ENCODE measurements at regions not wholly inside any gene's neighbourhood (a gene's known extent, or its start where the extent isn't known, plus 50 kb on each side); places are given as distances from the start of the nearest gene placed in this dataset.

DNA sequence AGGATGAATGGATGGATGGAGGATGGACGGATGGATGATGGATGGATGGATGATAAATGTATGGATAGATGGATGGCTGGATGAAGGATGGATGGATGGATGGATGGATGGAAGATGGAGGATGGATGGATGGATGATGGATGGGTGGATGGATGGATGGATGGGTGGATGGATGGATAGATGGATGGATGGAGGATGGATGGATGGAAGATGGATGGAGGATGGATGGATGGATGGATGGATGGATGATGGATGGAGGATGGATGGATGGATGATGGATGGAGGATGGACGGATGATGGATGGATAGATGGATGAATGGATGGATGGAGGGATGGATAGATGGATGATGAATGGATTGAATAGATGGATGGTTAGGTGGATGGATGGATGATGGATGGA, 210.6 kb upstream of the IGF1R start:
- Histone ChIP-seq H3K36me3 (replicated peaks) (no peaks in the 10 kb centered on the region), H3K4me1 (peaks cover 3% of the 10 kb centered on the region), H3K9me3 (no peaks in the 10 kb centered on the region; the same call in 1 of the 2 replicates), H3K27me3 (ENCODE audit: low read depth) (peaks cover 6% of the 10 kb centered on the region; the same call in 1 of the 2 replicates), H3K4me3 (no peak overlapping the region)
- in situ Hi-C loops (cut with MboI; ENCODE audit: low sequenced_read_pairs) = loop anchor here (25.0 kb wide), 1 partner anchor 775 kb away; no protein-coding TSS in a partner anchor
- DNase-seq (ENCODE audit: low spot score in 2 of 2) = no peak

DNA sequence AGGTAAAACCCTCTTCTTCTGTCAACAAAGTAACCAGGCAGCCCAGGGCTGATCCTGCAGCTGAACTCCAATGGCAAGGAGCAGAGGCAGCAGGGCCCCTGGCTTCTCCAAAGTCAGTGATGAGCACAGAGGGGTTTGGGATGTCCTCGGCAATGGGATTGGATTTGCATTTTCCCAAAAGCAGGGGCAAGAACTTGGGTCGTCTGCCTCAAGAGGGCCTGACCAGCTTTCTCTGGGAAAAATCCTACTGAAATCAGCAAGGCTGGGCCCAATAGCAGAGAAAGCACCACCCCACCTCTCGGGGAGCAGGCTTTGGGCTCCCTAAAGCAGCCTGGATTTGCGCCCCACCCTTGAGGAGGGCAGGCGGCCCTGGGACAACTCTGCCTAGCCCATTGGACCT, 210.0 kb upstream of the IGF1R start:
- H3K4me3 ChIP-seq = no peak overlapping the region
- H3K36me3 ChIP-seq (replicated peaks) = no peaks in the 10 kb centered on the region
- no peaks in the 10 kb centered on the region; the same call in 1 of the 2 replicates for H3K9me3 ChIP-seq
- H3K27me3 ChIP-seq (ENCODE audit: low read depth) = peaks cover 6% of the 10 kb centered on the region; the same call in 1 of the 2 replicates
- in situ Hi-C loops (cut with MboI; ENCODE audit: low sequenced_read_pairs) = loop anchor here (25.0 kb wide), 1 partner anchor 774 kb away; no protein-coding TSS in a partner anchor
- H3K4me1 ChIP-seq = peaks cover 4% of the 10 kb centered on the region
- no peak for DNase-seq (ENCODE audit: low spot score in 2 of 2)

- H3K27me3 ChIP-seq (ENCODE audit: low read depth) = peaks cover 6% of the 10 kb centered on the region; the same call in 1 of the 2 replicates
- no peak for DNase-seq (ENCODE audit: low spot score in 2 of 2)
- no peaks in the 10 kb centered on the region; the same call in 1 of the 2 replicates for H3K9me3 ChIP-seq
- H3K4me3 ChIP-seq = no peak overlapping the region
- H3K36me3 ChIP-seq (replicated peaks) = no peaks in the 10 kb centered on the region
- peaks cover 4% of the 10 kb centered on the region for H3K4me1 ChIP-seq
- in situ Hi-C loops (cut with MboI; ENCODE audit: low sequenced_read_pairs) = loop anchor here (25.0 kb wide), 1 partner anchor 773 kb away; no protein-coding TSS in a partner anchor
Measured at GRCh38 chr15:98438907-98439306, 209.4 kb upstream of the IGF1R start.

GRCh38 chr15:98439523-98439942, 208.8 kb upstream of the IGF1R start:
- in situ Hi-C loops (cut with MboI; ENCODE audit: low sequenced_read_pairs) = loop anchor here (25.0 kb wide), 1 partner anchor 773 kb away; no protein-coding TSS in a partner anchor
- peaks cover 6% of the 10 kb centered on the region; the same call in 1 of the 2 replicates for H3K27me3 ChIP-seq (ENCODE audit: low read depth)

GRCh38 chr15:98440917-98441316, 207.4 kb upstream of the IGF1R start:
- DNase-seq (ENCODE audit: low spot score in 2 of 2) = no peak
- in situ Hi-C loops (cut with MboI; ENCODE audit: low sequenced_read_pairs) = loop anchor here (10.0 to 25.0 kb wide), 2 partner anchors 624 to 771 kb away; no protein-coding TSS in a partner anchor
- no peaks in the 10 kb centered on the region for H3K9me3 ChIP-seq
- peaks cover 6% of the 10 kb centered on the region; the same call in 1 of the 2 replicates for H3K27me3 ChIP-seq (ENCODE audit: low read depth)
- H3K4me3 ChIP-seq = no peak overlapping the region
- H3K4me1 ChIP-seq = peaks cover 4% of the 10 kb centered on the region
- no peaks in the 10 kb centered on the region for H3K36me3 ChIP-seq (replicated peaks)

More at GRCh38 chr15:98439523-98439942, 208.8 kb upstream of the IGF1R start:
- H3K36me3 ChIP-seq (replicated peaks) = no peaks in the 10 kb centered on the region
- H3K4me3 ChIP-seq = no peak overlapping the region
- DNase-seq (ENCODE audit: low spot score in 2 of 2) = no peak
- H3K9me3 ChIP-seq = no peaks in the 10 kb centered on the region
- peaks cover 4% of the 10 kb centered on the region for H3K4me1 ChIP-seq

DNA sequence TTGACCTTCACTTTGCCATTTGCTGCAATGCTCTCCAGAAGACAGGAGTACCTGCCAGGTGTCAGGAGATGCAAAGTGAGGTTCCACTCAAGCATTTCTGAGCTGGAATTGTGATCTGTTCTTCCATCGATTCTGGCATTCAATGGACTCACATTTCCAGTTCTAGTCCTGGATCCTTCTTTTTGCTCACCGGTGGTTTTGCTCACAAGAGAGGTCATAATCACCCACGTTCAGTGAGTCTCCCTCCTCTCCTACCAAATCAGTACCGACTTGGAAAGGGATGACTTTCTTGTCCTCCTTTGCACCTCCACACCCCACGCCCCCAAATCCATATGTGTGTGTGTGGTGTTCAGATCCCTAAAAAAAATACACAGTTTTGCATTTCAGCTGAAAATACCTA, 206.7 kb upstream of the IGF1R start:
- H3K4me3 ChIP-seq = no peak overlapping the region
- H3K36me3 ChIP-seq (replicated peaks) = no peaks in the 10 kb centered on the region
- in situ Hi-C loops (cut with MboI; ENCODE audit: low sequenced_read_pairs) = loop anchor here (10.0 to 25.0 kb wide), 2 partner anchors 623 to 771 kb away; no protein-coding TSS in a partner anchor
- H3K9me3 ChIP-seq = no peaks in the 10 kb centered on the region
- H3K27me3 ChIP-seq (ENCODE audit: low read depth) = peaks cover 6% of the 10 kb centered on the region; the same call in 1 of the 2 replicates
- peaks cover 4% of the 10 kb centered on the region for H3K4me1 ChIP-seq
- no peak for DNase-seq (ENCODE audit: low spot score in 2 of 2)

GRCh38 chr15:98442379-98442833, 205.9 kb upstream of the IGF1R start:
- Histone ChIP-seq H3K36me3 (replicated peaks) (no peaks in the 10 kb centered on the region), H3K27me3 (ENCODE audit: low read depth) (peaks cover 6% of the 10 kb centered on the region; the same call in 1 of the 2 replicates), H3K4me3 (no peak overlapping the region), H3K4me1 (peaks cover 4% of the 10 kb centered on the region), H3K9me3 (no peaks in the 10 kb centered on the region)
- in situ Hi-C loops (cut with MboI; ENCODE audit: low sequenced_read_pairs) = loop anchor here (10.0 to 25.0 kb wide), 2 partner anchors 622 to 770 kb away; no protein-coding TSS in a partner anchor
- peak; percentile 64 to 83 for DNase-seq (ENCODE audit: low spot score in 2 of 2)

- H3K36me3 ChIP-seq (replicated peaks) = no peaks in the 10 kb centered on the region
- DNase-seq (ENCODE audit: low spot score in 2 of 2) = peak in 1 of 2 experiments; percentile 5
- in situ Hi-C loops (cut with MboI; ENCODE audit: low sequenced_read_pairs) = loop anchor here (10.0 to 25.0 kb wide), 2 partner anchors 622 to 769 kb away; no protein-coding TSS in a partner anchor
- H3K9me3 ChIP-seq = no peaks in the 10 kb centered on the region
- H3K4me3 ChIP-seq = no peak overlapping the region
- H3K4me1 ChIP-seq = peaks cover 4% of the 10 kb centered on the region
- H3K27me3 ChIP-seq (ENCODE audit: low read depth) = peaks cover 6% of the 10 kb centered on the region; the same call in 1 of the 2 replicates
Measured at GRCh38 chr15:98442901-98443300, 205.4 kb upstream of the IGF1R start.

DNA sequence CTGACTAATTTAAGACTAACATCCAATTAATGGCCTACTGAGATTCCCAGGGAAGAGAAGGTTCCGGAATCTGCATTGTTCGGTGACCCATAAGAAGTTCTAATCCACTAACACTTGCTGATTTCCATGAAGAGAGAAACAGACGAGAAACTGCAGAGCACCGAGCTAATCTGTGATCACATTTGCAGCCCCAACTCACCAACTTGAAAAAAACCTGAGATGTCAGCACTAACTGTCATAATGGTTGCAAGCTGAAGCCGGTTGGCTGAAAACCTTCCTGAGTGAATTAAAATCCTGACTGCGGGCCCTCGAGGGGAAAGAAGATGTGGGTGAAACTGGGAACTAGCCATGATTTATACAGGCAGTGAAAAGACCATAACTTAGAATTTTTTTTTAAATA, 204.8 kb upstream of the IGF1R start:
- DNase-seq (ENCODE audit: low spot score in 2 of 2) = no peak
- no peaks in the 10 kb centered on the region for H3K9me3 ChIP-seq
- H3K4me1 ChIP-seq = peaks cover 4% of the 10 kb centered on the region
- H3K4me3 ChIP-seq = no peak overlapping the region
- in situ Hi-C loops (cut with MboI; ENCODE audit: low sequenced_read_pairs) = loop anchor here (10.0 to 25.0 kb wide), 2 partner anchors 621 to 769 kb away; no protein-coding TSS in a partner anchor
- no peaks in the 10 kb centered on the region for H3K36me3 ChIP-seq (replicated peaks)
- peaks cover 9% of the 10 kb centered on the region; the same call in 1 of the 2 replicates for H3K27me3 ChIP-seq (ENCODE audit: low read depth)

GRCh38 chr15:98444138-98444537, 204.2 kb upstream of the IGF1R start:
- Histone ChIP-seq H3K27me3 (ENCODE audit: low read depth) (peaks cover 13% of the 10 kb centered on the region), H3K9me3 (no peaks in the 10 kb centered on the region), H3K36me3 (replicated peaks) (no peaks in the 10 kb centered on the region), H3K4me3 (no peak overlapping the region), H3K4me1 (peaks cover 4% of the 10 kb centered on the region)
- no peak for DNase-seq (ENCODE audit: low spot score in 2 of 2)
- in situ Hi-C loops (cut with MboI; ENCODE audit: low sequenced_read_pairs) = loop anchor here (10.0 to 25.0 kb wide), 2 partner anchors 621 to 768 kb away; no protein-coding TSS in a partner anchor

DNA sequence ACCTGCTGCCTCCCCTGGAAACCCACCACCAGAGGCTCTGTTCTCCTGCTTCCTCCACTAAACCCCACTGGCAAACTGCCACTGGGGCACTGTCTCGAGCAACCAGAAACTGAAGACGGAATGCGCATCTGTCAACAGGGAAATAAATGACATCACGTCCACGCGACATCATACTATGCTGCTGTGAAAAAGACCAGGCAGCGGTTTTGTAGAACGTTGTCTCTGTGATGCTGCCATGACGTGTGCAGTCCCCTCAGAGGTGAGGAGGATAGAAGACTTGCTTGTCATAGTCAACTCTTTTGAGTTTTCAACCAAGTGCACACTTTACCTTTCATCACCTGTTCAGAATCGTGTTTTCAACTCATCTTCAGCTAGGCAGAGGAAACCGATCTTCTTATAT, 203.0 kb upstream of the IGF1R start:
- peaks cover 4% of the 10 kb centered on the region for H3K4me1 ChIP-seq
- H3K9me3 ChIP-seq = no peaks in the 10 kb centered on the region
- no peaks in the 10 kb centered on the region for H3K36me3 ChIP-seq (replicated peaks)
- no peak overlapping the region for H3K4me3 ChIP-seq
- DNase-seq (ENCODE audit: low spot score in 2 of 2) = no peak
- in situ Hi-C loops (cut with MboI; ENCODE audit: low sequenced_read_pairs) = loop anchor here (10.0 to 25.0 kb wide), 2 partner anchors 619 to 767 kb away; no protein-coding TSS in a partner anchor
- H3K27me3 ChIP-seq (ENCODE audit: low read depth) = peaks cover 12% of the 10 kb centered on the region; the same call in 1 of the 2 replicates

- in situ Hi-C loops (cut with MboI; ENCODE audit: low sequenced_read_pairs) = loop anchor here (10.0 to 25.0 kb wide), 2 partner anchors 619 to 766 kb away; no protein-coding TSS in a partner anchor
- H3K9me3 ChIP-seq = no peaks in the 10 kb centered on the region
- H3K4me3 ChIP-seq = no peak overlapping the region
- no peak for DNase-seq (ENCODE audit: low spot score in 2 of 2)
- H3K36me3 ChIP-seq (replicated peaks) = no peaks in the 10 kb centered on the region
- H3K4me1 ChIP-seq = peaks cover 4% of the 10 kb centered on the region
- peaks cover 10% of the 10 kb centered on the region; the same call in 1 of the 2 replicates for H3K27me3 ChIP-seq (ENCODE audit: low read depth)
Measured at GRCh38 chr15:98446083-98446482, 202.3 kb upstream of the IGF1R start.

- Histone ChIP-seq H3K9me3 (no peaks in the 10 kb centered on the region), H3K4me3 (no peak overlapping the region), H3K4me1 (peaks cover 4% of the 10 kb centered on the region), H3K36me3 (replicated peaks) (no peaks in the 10 kb centered on the region), H3K27me3 (ENCODE audit: low read depth) (peaks cover 10% of the 10 kb centered on the region; the same call in 1 of the 2 replicates)
- DNase-seq (ENCODE audit: low spot score in 2 of 2) = no peak
- in situ Hi-C loops (cut with MboI; ENCODE audit: low sequenced_read_pairs) = loop anchor here (10.0 to 25.0 kb wide), 2 partner anchors 618 to 765 kb away; no protein-coding TSS in a partner anchor
Measured at GRCh38 chr15:98447069-98447468, 201.3 kb upstream of the IGF1R start.

- Histone ChIP-seq H3K9me3 (no peaks in the 10 kb centered on the region), H3K36me3 (replicated peaks) (no peaks in the 10 kb centered on the region), H3K4me1 (no peaks in the 10 kb centered on the region), H3K27me3 (ENCODE audit: low read depth) (peaks cover 10% of the 10 kb centered on the region; the same call in 1 of the 2 replicates), H3K4me3 (no peak overlapping the region)
- DNase-seq (ENCODE audit: low spot score in 2 of 2) = no peak
- in situ Hi-C loops (cut with MboI; ENCODE audit: low sequenced_read_pairs) = no loop called here
Measured at GRCh38 chr15:98451236-98451635, 197.1 kb upstream of the IGF1R start.

Measured in HAP-1 (cell line).